ENCODE measurements at regions not wholly inside any gene's neighbourhood (a gene's known extent, or its start where the extent isn't known, plus 50 kb on each side); places are given as distances from the start of the nearest gene placed in this dataset.

DNA sequence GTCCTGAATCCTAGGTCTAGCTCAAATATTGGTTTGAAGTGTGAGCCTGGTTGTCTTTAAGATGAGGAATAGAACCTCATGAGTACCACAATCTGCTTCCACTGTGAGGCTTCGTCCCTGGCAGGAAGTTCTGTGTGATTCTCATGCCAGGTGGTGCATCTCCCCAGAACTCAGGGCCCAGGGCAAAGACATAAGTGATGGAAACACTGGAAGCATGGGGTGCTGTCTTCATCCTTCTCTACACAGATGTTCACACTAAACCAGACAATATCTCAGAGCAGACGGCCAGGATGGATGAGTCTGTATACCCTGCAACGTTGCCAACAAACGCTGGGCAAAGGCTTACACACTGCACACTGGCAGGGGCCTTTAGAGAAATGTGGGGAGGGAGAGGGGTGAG lies 475.9 kb upstream of the B3GAT1 start:
- Histone ChIP-seq H3K4me3 (ENCODE audit: low read length, poor library complexity, severe bottlenecking) (no peak overlapping the region), H4K20me1 (ENCODE audit: insufficient read depth, low read length, poor library complexity, severe bottlenecking) (no peaks in the 10 kb centered on the region), H3K79me2 (ENCODE audit: insufficient read depth, low read length) (no peaks in the 10 kb centered on the region), H3K4me2 (ENCODE audit: low read depth, low read length, poor library complexity, severe bottlenecking) (no peak overlapping the region), H3K36me3 (ENCODE audit: insufficient read depth, low read length) (no peaks in the 10 kb centered on the region), H3F3A (ENCODE audit: low read depth) (no peaks in the 10 kb centered on the region), H3K4me1 (ENCODE audit: insufficient read depth, low read length, poor library complexity, severe bottlenecking) (no peaks in the 10 kb centered on the region), H2AFZ (ENCODE audit: low read length) (no peak overlapping the region), H3K9me3 (ENCODE audit: insufficient read depth, low read depth, low read length) (peaks cover 9% of the 10 kb centered on the region; the same call in 1 of the 2 replicates), H3K9me2 (replicated peaks; ENCODE audit: low read depth, low read length) (no peaks in the 10 kb centered on the region), H3K27me3 (ENCODE audit: insufficient read depth, low read length, poor library complexity, severe bottlenecking) (no peaks in the 10 kb centered on the region), H3K9ac (ENCODE audit: low read depth, low read length, poor library complexity, severe bottlenecking) (no peak overlapping the region)
- TF ChIP-seq, protein P1, sequence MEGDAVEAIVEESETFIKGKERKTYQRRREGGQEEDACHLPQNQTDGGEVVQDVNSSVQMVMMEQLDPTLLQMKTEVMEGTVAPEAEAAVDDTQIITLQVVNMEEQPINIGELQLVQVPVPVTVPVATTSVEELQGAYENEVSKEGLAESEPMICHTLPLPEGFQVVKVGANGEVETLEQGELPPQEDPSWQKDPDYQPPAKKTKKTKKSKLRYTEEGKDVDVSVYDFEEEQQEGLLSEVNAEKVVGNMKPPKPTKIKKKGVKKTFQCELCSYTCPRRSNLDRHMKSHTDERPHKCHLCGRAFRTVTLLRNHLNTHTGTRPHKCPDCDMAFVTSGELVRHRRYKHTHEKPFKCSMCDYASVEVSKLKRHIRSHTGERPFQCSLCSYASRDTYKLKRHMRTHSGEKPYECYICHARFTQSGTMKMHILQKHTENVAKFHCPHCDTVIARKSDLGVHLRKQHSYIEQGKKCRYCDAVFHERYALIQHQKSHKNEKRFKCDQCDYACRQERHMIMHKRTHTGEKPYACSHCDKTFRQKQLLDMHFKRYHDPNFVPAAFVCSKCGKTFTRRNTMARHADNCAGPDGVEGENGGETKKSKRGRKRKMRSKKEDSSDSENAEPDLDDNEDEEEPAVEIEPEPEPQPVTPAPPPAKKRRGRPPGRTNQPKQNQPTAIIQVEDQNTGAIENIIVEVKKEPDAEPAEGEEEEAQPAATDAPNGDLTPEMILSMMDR (conservative IDR thresholded peaks at IDR 0.05; ENCODE audit: low read length), result no peak

- Histone ChIP-seq H3K4me2 (ENCODE audit: low read depth, low read length, poor library complexity, severe bottlenecking) (no peak overlapping the region), H3F3A (ENCODE audit: low read depth) (no peaks in the 10 kb centered on the region), H3K36me3 (ENCODE audit: insufficient read depth, low read length) (no peaks in the 10 kb centered on the region), H3K9me3 (ENCODE audit: insufficient read depth, low read depth, low read length) (peaks cover 15% of the 10 kb centered on the region; the same call in 1 of the 2 replicates), H3K4me1 (ENCODE audit: insufficient read depth, low read length, poor library complexity, severe bottlenecking) (no peaks in the 10 kb centered on the region), H4K20me1 (ENCODE audit: insufficient read depth, low read length, poor library complexity, severe bottlenecking) (no peaks in the 10 kb centered on the region), H3K79me2 (ENCODE audit: insufficient read depth, low read length) (no peaks in the 10 kb centered on the region), H3K9me2 (replicated peaks; ENCODE audit: low read depth, low read length) (no peaks in the 10 kb centered on the region), H3K9ac (ENCODE audit: low read depth, low read length, poor library complexity, severe bottlenecking) (no peak overlapping the region), H2AFZ (ENCODE audit: low read length) (no peak overlapping the region), H3K27me3 (ENCODE audit: insufficient read depth, low read length, poor library complexity, severe bottlenecking) (no peaks in the 10 kb centered on the region), H3K4me3 (ENCODE audit: low read length, poor library complexity, severe bottlenecking) (no peak overlapping the region)
- no peak for TF ChIP-seq EZH2phosphoT487 (IDR thresholded peaks at IDR 0.05; ENCODE audit: borderline replicate concordance)
- TF ChIP-seq, protein P1 (conservative IDR thresholded peaks at IDR 0.05; ENCODE audit: low read length), result no peak
Measured at GRCh38 chr11:134883484-134883883, 471.4 kb upstream of the B3GAT1 start.

- no peaks in the 10 kb centered on the region for H4K20me1 ChIP-seq (ENCODE audit: insufficient read depth, low read length, poor library complexity, severe bottlenecking)
Measured at GRCh38 chr11:134882671-134883297, 470.7 kb upstream of the B3GAT1 start.

More at GRCh38 chr11:134882671-134883297, 470.7 kb upstream of the B3GAT1 start:
- no peaks in the 10 kb centered on the region for H3K79me2 ChIP-seq (ENCODE audit: insufficient read depth, low read length)
- no peak overlapping the region for H2AFZ ChIP-seq (ENCODE audit: low read length)
- H3K4me2 ChIP-seq (ENCODE audit: low read depth, low read length, poor library complexity, severe bottlenecking), result no peak overlapping the region
- H3K36me3 ChIP-seq (ENCODE audit: insufficient read depth, low read length), result no peaks in the 10 kb centered on the region
- H3K9me2 ChIP-seq (replicated peaks; ENCODE audit: low read depth, low read length), result no peaks in the 10 kb centered on the region
- H3K4me1 ChIP-seq (ENCODE audit: insufficient read depth, low read length, poor library complexity, severe bottlenecking), result no peaks in the 10 kb centered on the region
- peaks cover 15% of the 10 kb centered on the region; the same call in 1 of the 2 replicates for H3K9me3 ChIP-seq (ENCODE audit: insufficient read depth, low read depth, low read length)
- no peak overlapping the region for H3K4me3 ChIP-seq (ENCODE audit: low read length, poor library complexity, severe bottlenecking)
- H3K9ac ChIP-seq (ENCODE audit: low read depth, low read length, poor library complexity, severe bottlenecking), result no peak overlapping the region
- TF ChIP-seq, protein P1 (conservative IDR thresholded peaks at IDR 0.05; ENCODE audit: low read length), result no peak
- no peak for TF ChIP-seq EZH2phosphoT487 (IDR thresholded peaks at IDR 0.05; ENCODE audit: borderline replicate concordance)
- no peaks in the 10 kb centered on the region for H3K27me3 ChIP-seq (ENCODE audit: insufficient read depth, low read length, poor library complexity, severe bottlenecking)
- no peaks in the 10 kb centered on the region for H3F3A ChIP-seq (ENCODE audit: low read depth)

Data from Loucy (cell line).